Keratinocyte (primary cell): ENCODE measurements at regions not wholly inside any gene's neighbourhood (a gene's known extent, or its start where the extent isn't known, plus 50 kb on each side); places are given as distances from the start of the nearest gene placed in this dataset.

ENCODE experiments used
- EZH2 ChIP-seq: IDR thresholded peaks from one replicate; pipeline ENCODE4 v1.6.1; 2012; ENCODE audit warnings: inconsistent platforms, mild to moderate bottlenecking, low read length, moderate library complexity
- TF ChIP-seq, protein P1 (sequence below), 3 experiments: IDR thresholded peaks in 1 of 3; conservative IDR thresholded peaks in 1 of 3; optimal IDR thresholded peaks in 1 of 3; 2 replicates in 2 of 3; 3 replicates in 1 of 3; pipeline versions ENCODE3 to v1.5.1; 2011; ENCODE audit warnings: low read length in 3 of 3, mild to moderate bottlenecking in 3 of 3, moderate library complexity in 2 of 3, control low read depth in 1 of 3, inconsistent platforms in 1 of 3; ENCODE audit not compliant: insufficient read depth in 2 of 3; ENCODE audit errors: extremely low read depth in 1 of 3

DNA sequence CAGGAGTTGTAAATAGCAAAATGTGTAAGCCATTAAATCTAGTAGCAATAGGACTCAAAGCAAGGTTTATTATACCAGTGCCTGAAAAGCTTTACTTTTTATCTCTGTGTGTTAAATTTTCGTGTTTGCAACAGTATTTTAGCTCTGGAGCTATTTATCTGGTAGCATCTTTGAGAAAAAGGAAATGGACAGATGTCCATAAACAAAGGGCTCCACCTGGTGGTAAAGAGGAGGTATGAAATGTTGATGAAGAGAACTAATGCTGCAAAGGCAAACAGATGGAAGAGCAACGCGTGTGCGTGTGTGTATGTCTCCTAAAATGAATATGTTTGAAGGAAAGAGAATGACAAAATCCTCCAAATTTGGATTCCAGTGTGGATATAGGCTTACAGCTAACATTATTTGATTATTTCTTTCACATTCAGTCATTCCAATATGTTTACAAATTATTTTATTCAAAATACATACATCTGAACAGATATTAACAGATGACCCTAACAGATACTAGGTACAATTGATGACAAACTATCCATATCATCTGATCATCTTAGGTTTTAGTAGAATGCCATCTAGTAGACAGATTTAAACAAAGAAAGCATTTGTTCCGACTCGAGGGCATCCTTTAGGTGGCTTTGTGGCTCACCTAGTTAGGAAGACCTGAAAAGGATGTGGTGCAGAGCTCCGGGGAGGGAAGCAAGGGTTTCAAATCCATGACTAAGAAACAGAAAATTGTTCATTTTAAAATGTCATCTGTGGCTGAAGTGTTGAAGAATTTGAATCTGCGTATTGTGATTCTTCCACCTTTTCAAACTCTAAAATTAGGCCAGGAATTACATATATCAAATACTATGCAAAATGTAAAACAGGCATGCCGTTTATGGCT, 383.3 kb downstream of the MTX2 start:
- TF ChIP-seq, protein P1, sequence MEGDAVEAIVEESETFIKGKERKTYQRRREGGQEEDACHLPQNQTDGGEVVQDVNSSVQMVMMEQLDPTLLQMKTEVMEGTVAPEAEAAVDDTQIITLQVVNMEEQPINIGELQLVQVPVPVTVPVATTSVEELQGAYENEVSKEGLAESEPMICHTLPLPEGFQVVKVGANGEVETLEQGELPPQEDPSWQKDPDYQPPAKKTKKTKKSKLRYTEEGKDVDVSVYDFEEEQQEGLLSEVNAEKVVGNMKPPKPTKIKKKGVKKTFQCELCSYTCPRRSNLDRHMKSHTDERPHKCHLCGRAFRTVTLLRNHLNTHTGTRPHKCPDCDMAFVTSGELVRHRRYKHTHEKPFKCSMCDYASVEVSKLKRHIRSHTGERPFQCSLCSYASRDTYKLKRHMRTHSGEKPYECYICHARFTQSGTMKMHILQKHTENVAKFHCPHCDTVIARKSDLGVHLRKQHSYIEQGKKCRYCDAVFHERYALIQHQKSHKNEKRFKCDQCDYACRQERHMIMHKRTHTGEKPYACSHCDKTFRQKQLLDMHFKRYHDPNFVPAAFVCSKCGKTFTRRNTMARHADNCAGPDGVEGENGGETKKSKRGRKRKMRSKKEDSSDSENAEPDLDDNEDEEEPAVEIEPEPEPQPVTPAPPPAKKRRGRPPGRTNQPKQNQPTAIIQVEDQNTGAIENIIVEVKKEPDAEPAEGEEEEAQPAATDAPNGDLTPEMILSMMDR (optimal IDR thresholded peaks at IDR 0.05 in 1 of 3, IDR thresholded peaks at IDR 0.05 in 1 of 3, conservative IDR thresholded peaks at IDR 0.05 in 1 of 3; ENCODE audit: extremely low read depth in 1 of 3, insufficient read depth in 2 of 3, low read length in 3 of 3), result peak; percentile 52 to 68 (median 55)
- TF ChIP-seq EZH2, result no peak
